ENCODE measurements at regions not wholly inside any gene's neighbourhood (a gene's known extent, or its start where the extent isn't known, plus 50 kb on each side); places are given as distances from the start of the nearest gene placed in this dataset.

DNA sequence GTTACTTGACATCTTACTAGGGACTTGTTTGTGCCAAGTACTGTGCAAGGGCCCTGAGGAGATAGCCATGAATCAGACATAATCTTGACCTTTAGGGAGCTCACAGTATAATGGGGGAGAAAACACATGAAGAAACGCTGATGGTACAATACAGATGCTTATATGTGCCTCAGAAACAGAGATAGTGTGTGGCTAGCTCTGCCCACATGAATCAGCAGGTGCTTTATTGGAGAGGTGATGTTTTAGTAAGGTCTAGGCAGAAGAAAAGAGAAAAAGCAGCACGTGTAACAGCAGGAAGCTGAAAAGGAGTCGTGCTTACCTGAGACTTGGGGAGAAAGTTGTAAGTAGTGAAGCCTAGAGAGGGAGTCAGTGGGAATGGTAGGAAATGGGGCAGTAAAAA, 60.6 kb upstream of the LMO4 start:
- Histone ChIP-seq H3K27me3 (ENCODE audit: insufficient read depth, poor library complexity, severe bottlenecking) (no peaks in the 10 kb centered on the region), H3K27ac (ENCODE audit: poor library complexity, severe bottlenecking) (no peak overlapping the region), H3K9me3 (ENCODE audit: severe bottlenecking) (no peaks in the 10 kb centered on the region), H3K4me1 (ENCODE audit: insufficient read depth, poor library complexity, severe bottlenecking) (no peaks in the 10 kb centered on the region), H3K36me3 (ENCODE audit: low read depth) (no peaks in the 10 kb centered on the region), H3K4me3 (ENCODE audit: severe bottlenecking) (no peak overlapping the region)
- DNase-seq (ENCODE audit: low spot score) (no peak), ATAC-seq (ENCODE audit: low read depth) (no peak)
- TF ChIP-seq, protein P1, sequence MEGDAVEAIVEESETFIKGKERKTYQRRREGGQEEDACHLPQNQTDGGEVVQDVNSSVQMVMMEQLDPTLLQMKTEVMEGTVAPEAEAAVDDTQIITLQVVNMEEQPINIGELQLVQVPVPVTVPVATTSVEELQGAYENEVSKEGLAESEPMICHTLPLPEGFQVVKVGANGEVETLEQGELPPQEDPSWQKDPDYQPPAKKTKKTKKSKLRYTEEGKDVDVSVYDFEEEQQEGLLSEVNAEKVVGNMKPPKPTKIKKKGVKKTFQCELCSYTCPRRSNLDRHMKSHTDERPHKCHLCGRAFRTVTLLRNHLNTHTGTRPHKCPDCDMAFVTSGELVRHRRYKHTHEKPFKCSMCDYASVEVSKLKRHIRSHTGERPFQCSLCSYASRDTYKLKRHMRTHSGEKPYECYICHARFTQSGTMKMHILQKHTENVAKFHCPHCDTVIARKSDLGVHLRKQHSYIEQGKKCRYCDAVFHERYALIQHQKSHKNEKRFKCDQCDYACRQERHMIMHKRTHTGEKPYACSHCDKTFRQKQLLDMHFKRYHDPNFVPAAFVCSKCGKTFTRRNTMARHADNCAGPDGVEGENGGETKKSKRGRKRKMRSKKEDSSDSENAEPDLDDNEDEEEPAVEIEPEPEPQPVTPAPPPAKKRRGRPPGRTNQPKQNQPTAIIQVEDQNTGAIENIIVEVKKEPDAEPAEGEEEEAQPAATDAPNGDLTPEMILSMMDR (IDR thresholded peaks at IDR 0.05; ENCODE audit: poor library complexity, severe bottlenecking) = no peak

DNA sequence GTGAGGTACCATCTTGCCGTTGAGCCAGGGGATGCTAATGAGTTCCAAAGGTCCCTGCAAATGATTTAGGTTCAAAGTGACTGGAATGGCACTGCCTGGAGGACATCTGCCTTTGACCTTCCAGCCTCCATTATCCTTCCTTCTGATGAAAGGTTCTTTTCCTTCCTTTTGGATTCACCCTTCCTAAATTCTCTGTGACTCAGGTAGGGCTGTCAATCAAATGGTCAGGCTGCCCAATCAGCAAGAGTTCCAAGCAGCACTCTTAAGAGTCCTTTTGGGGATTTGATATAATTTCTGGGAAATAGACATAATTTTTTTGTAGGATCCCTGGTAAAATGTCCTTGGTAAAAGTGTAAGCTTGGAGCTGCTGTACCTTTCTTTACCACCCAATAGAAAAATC, 58.8 kb upstream of the LMO4 start:
- Histone ChIP-seq H3K36me3 (ENCODE audit: low read depth) (no peaks in the 10 kb centered on the region), H3K27ac (ENCODE audit: poor library complexity, severe bottlenecking) (no peak overlapping the region), H3K9me3 (ENCODE audit: severe bottlenecking) (no peaks in the 10 kb centered on the region), H3K4me1 (ENCODE audit: insufficient read depth, poor library complexity, severe bottlenecking) (no peaks in the 10 kb centered on the region), H3K4me3 (ENCODE audit: severe bottlenecking) (no peak overlapping the region), H3K27me3 (ENCODE audit: insufficient read depth, poor library complexity, severe bottlenecking) (no peaks in the 10 kb centered on the region)
- ATAC-seq (ENCODE audit: low read depth) (no peak), DNase-seq (ENCODE audit: low spot score) (no peak)
- TF ChIP-seq, protein P1 (IDR thresholded peaks at IDR 0.05; ENCODE audit: poor library complexity, severe bottlenecking) = no peak

DNA sequence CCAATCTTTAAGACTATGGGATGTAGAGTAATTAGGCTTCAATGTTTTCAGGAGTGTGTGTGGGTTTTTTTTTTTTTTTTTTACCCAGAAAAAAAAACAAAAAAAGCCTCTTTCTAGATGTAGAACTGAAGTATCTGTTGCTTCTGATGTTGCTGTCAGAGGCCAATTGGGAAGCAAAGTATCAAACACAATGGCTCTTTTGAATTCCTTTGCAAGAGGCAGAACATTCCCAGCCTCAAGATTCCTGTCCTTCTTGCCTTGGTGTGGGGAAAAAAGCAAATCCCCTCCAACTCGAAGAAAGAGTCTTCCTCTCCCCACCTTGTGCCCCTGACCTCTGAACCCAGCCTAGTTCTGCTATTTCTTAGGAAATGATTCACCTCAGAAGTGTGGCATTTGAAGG, 55.4 kb upstream of the LMO4 start:
- DNase-seq (ENCODE audit: low spot score) = no peak
- H3K27ac ChIP-seq (ENCODE audit: poor library complexity, severe bottlenecking) = no peak overlapping the region

DNA sequence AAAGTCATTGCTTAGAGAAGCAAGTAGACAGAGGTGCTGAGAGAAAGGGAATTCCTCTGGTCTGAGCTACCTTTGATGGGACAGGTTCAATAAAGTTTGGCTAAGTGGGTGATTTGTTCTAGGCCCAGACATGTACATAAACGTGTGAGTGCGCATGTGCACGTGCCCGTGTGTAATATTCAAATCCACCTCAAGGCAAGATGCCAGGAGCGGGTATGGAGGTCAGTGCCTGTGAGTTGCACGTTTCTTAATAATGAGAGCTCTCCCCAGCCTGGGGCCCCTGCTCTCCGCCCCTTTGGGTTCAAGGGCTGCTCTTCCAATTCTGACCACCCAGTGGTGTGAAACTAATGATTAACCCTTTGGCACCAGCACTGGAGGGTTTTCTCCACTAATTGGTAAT, 53.8 kb upstream of the LMO4 start:
- no peak overlapping the region for H3K4me3 ChIP-seq (ENCODE audit: severe bottlenecking)
- ATAC-seq (ENCODE audit: low read depth) (no peak), DNase-seq (ENCODE audit: low spot score) (no peak)
- no peaks in the 10 kb centered on the region for H3K9me3 ChIP-seq (ENCODE audit: severe bottlenecking)
- H3K4me1 ChIP-seq (ENCODE audit: insufficient read depth, poor library complexity, severe bottlenecking) = no peaks in the 10 kb centered on the region
- TF ChIP-seq, protein P1 (IDR thresholded peaks at IDR 0.05; ENCODE audit: poor library complexity, severe bottlenecking) = no peak
- H3K27me3 ChIP-seq (ENCODE audit: insufficient read depth, poor library complexity, severe bottlenecking) = no peaks in the 10 kb centered on the region
- no peaks in the 10 kb centered on the region for H3K36me3 ChIP-seq (ENCODE audit: low read depth)
- no peak overlapping the region for H3K27ac ChIP-seq (ENCODE audit: poor library complexity, severe bottlenecking)

More for the DNA sequence above, 55.4 kb upstream of the LMO4 start:
- no peak for ATAC-seq (ENCODE audit: low read depth)
- H3K4me3 ChIP-seq (ENCODE audit: severe bottlenecking) = no peak overlapping the region
- no peaks in the 10 kb centered on the region for H3K4me1 ChIP-seq (ENCODE audit: insufficient read depth, poor library complexity, severe bottlenecking)
- no peaks in the 10 kb centered on the region for H3K9me3 ChIP-seq (ENCODE audit: severe bottlenecking)
- no peaks in the 10 kb centered on the region for H3K27me3 ChIP-seq (ENCODE audit: insufficient read depth, poor library complexity, severe bottlenecking)
- TF ChIP-seq, protein P1 (IDR thresholded peaks at IDR 0.05; ENCODE audit: poor library complexity, severe bottlenecking) = no peak
- H3K36me3 ChIP-seq (ENCODE audit: low read depth) = no peaks in the 10 kb centered on the region

DNA sequence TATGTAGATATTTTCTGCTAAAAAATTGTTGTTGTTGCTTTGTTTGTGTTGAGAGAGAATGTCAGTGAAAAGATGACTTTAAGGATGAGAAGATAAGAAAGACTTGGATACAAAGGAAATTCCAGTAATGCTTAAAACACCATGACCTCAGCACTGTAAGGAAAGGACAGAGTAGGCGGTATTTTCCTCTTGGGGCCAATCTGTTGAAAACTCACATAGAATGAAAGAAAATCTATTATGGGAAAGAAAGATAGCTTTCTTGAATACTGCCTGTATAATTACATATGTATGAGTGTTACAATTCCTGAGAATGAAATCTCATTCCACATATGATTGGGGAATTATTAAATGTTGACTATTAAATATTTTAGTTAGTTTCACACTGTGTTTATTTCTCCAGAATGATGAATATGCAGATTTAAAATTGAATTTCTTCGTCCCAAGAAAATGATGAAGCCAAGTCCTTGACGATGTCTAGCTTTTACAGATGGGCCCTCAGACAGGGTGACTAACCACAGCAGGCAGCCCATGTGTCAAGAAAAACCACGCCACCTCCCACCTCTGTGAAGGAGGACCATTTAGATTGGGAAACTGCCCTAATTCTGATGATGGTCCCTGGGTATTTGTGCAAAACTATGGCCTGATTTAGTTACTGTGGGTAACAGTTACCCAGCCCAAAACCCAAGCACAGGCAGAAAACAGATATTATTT, 49.7 kb upstream of the LMO4 start:
- ATAC-seq (ENCODE audit: low read depth) = no peak
- DNase-seq (ENCODE audit: low spot score) = no peak

More for the DNA sequence above, 49.7 kb upstream of the LMO4 start:
- Histone ChIP-seq H3K9me3 (ENCODE audit: severe bottlenecking) (no peaks in the 10 kb centered on the region), H3K27me3 (ENCODE audit: insufficient read depth, poor library complexity, severe bottlenecking) (no peaks in the 10 kb centered on the region), H3K4me3 (ENCODE audit: severe bottlenecking) (no peak overlapping the region), H3K27ac (ENCODE audit: poor library complexity, severe bottlenecking) (no peak overlapping the region), H3K4me1 (ENCODE audit: insufficient read depth, poor library complexity, severe bottlenecking) (no peaks in the 10 kb centered on the region), H3K36me3 (ENCODE audit: low read depth) (no peaks in the 10 kb centered on the region)
- TF ChIP-seq, protein P1 (IDR thresholded peaks at IDR 0.05; ENCODE audit: poor library complexity, severe bottlenecking) = no peak

Data from RWPE2 (cell line).